SK-N-SH (cell line): ENCODE measurements at regions not wholly inside any gene's neighbourhood (a gene's known extent, or its start where the extent isn't known, plus 50 kb on each side); places are given as distances from the start of the nearest gene placed in this dataset.

ENCODE experiments used
- EP300 ChIP-seq, 2 experiments: IDR thresholded peaks; 2 replicates each; pipeline versions ENCODE4 v1.4.0 to v1.6.1; 2012; ENCODE audit warnings: borderline replicate concordance in 1 of 2, low read depth in 1 of 2, low read length in 1 of 2
- POLR2AphosphoS5 ChIP-seq: IDR thresholded peaks from 2 replicates; pipeline ENCODE4 v1.6.1; 2012; ENCODE audit warnings: low read depth, low read length
- TF ChIP-seq, protein P1 (sequence below): fragments of 200-600 bp; sonication (generic); IDR thresholded peaks from 2 replicates; pipeline ENCODE4 v1.6.1; 2017; ENCODE audit warnings: antibody characterized with exemption, mild to moderate bottlenecking, moderate library complexity
- TF ChIP-seq, protein P2 (sequence below): IDR thresholded peaks from 2 replicates; pipeline ENCODE4 v1.4.0; 2012; ENCODE audit warnings: low read depth, borderline replicate concordance

DNA sequence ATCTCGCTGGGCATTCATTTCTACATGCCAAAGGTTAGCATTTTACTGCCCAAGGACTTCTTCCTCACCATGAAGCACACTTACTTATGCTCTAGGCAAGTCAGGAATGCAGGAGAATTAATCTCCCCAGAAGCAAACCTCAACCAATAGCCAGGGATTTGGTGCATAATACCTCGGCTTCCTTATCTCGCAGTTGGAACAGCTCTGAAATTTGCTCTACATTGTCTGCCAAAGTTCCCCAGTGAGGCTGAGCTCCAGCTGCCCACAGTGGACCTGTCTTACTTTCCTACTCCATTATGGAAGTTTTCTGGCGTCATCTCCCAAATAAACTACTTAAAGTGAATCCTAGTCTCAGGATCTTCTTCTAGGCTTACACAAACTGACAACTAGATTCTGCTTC, 57.6 kb upstream of the PPM1J start:
- TF ChIP-seq EP300 (IDR thresholded peaks at IDR 0.05; ENCODE audit: borderline replicate concordance in 1 of 2, low read depth in 1 of 2, low read length in 1 of 2): no peak
- no peak for TF ChIP-seq POLR2AphosphoS5
- TF ChIP-seq, protein P1, sequence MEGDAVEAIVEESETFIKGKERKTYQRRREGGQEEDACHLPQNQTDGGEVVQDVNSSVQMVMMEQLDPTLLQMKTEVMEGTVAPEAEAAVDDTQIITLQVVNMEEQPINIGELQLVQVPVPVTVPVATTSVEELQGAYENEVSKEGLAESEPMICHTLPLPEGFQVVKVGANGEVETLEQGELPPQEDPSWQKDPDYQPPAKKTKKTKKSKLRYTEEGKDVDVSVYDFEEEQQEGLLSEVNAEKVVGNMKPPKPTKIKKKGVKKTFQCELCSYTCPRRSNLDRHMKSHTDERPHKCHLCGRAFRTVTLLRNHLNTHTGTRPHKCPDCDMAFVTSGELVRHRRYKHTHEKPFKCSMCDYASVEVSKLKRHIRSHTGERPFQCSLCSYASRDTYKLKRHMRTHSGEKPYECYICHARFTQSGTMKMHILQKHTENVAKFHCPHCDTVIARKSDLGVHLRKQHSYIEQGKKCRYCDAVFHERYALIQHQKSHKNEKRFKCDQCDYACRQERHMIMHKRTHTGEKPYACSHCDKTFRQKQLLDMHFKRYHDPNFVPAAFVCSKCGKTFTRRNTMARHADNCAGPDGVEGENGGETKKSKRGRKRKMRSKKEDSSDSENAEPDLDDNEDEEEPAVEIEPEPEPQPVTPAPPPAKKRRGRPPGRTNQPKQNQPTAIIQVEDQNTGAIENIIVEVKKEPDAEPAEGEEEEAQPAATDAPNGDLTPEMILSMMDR: no peak
- TF ChIP-seq, protein P2, sequence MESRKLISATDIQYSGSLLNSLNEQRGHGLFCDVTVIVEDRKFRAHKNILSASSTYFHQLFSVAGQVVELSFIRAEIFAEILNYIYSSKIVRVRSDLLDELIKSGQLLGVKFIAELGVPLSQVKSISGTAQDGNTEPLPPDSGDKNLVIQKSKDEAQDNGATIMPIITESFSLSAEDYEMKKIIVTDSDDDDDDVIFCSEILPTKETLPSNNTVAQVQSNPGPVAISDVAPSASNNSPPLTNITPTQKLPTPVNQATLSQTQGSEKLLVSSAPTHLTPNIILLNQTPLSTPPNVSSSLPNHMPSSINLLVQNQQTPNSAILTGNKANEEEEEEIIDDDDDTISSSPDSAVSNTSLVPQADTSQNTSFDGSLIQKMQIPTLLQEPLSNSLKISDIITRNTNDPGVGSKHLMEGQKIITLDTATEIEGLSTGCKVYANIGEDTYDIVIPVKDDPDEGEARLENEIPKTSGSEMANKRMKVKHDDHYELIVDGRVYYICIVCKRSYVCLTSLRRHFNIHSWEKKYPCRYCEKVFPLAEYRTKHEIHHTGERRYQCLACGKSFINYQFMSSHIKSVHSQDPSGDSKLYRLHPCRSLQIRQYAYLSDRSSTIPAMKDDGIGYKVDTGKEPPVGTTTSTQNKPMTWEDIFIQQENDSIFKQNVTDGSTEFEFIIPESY: no peak
